ENCODE measurements at regions not wholly inside any gene's neighbourhood (a gene's known extent, or its start where the extent isn't known, plus 50 kb on each side); places are given as distances from the start of the nearest gene placed in this dataset.

- DNase-seq = no peak
- no peaks in the 10 kb centered on the region for H3K9me3 ChIP-seq
- no peak overlapping the region for H3K27ac ChIP-seq
- H3K4me1 ChIP-seq = no peaks in the 10 kb centered on the region
- no peak for ATAC-seq
- no peaks in the 10 kb centered on the region for H3K36me3 ChIP-seq
- H3K4me3 ChIP-seq = no peak overlapping the region
- H3K27me3 ChIP-seq = no peaks in the 10 kb centered on the region
- intact Hi-C loops (cut with DNase I) = no loop called here
- no peak for TF ChIP-seq CTCF (IDR thresholded peaks at IDR 0.05)
Measured at GRCh38 chr11:114818382-114818781, 140.1 kb downstream of the NXPE2 start.

GRCh38 chr11:114819028-114819427 lies 140.7 kb downstream of the NXPE2 start:
- Histone ChIP-seq H3K36me3 (no peaks in the 10 kb centered on the region), H3K9me3 (no peaks in the 10 kb centered on the region), H3K4me3 (no peak overlapping the region), H3K27ac (no peak overlapping the region), H3K27me3 (no peaks in the 10 kb centered on the region), H3K4me1 (no peaks in the 10 kb centered on the region)
- TF ChIP-seq CTCF (IDR thresholded peaks at IDR 0.05) = no peak
- intact Hi-C loops (cut with DNase I) = no loop called here
- DNase-seq (no peak), ATAC-seq (peak; percentile 50)

- H3K9me3 ChIP-seq = no peaks in the 10 kb centered on the region
- no peak for ATAC-seq
- TF ChIP-seq CTCF (IDR thresholded peaks at IDR 0.05) = no peak
- H3K27ac ChIP-seq = no peak overlapping the region
- no peaks in the 10 kb centered on the region for H3K36me3 ChIP-seq
- intact Hi-C loops (cut with DNase I) = no loop called here
- no peaks in the 10 kb centered on the region for H3K4me1 ChIP-seq
- DNase-seq = no peak
- H3K27me3 ChIP-seq = no peaks in the 10 kb centered on the region
- H3K4me3 ChIP-seq = no peak overlapping the region
Measured at GRCh38 chr11:114820621-114821020, 142.3 kb downstream of the NXPE2 start.

GRCh38 chr11:114821621-114822412 lies 143.5 kb downstream of the NXPE2 start:
- Histone ChIP-seq H3K27me3 (no peaks in the 10 kb centered on the region), H3K27ac (no peak overlapping the region), H3K9me3 (no peaks in the 10 kb centered on the region), H3K4me1 (peaks cover 2% of the 10 kb centered on the region), H3K36me3 (no peaks in the 10 kb centered on the region), H3K4me3 (no peak overlapping the region)
- DNase-seq = no peak
- no peak for ATAC-seq
- intact Hi-C loops (cut with DNase I) = no loop called here
- no peak for TF ChIP-seq CTCF (IDR thresholded peaks at IDR 0.05)

GRCh38 chr11:114826910-114827442 lies 148.6 kb downstream of the NXPE2 start:
- ATAC-seq = peak; percentile 61
- TF ChIP-seq CTCF (IDR thresholded peaks at IDR 0.05) = no peak
- no peak for DNase-seq

More at GRCh38 chr11:114826910-114827442, 148.6 kb downstream of the NXPE2 start:
- intact Hi-C loops (cut with DNase I) = no loop called here
- no peaks in the 10 kb centered on the region for H3K36me3 ChIP-seq
- H3K27ac ChIP-seq = no peak overlapping the region
- no peaks in the 10 kb centered on the region for H3K9me3 ChIP-seq
- H3K27me3 ChIP-seq = no peaks in the 10 kb centered on the region
- no peak overlapping the region for H3K4me3 ChIP-seq
- peaks cover 6% of the 10 kb centered on the region for H3K4me1 ChIP-seq
